NCI-H2196 (cell line): ENCODE measurements at regions not wholly inside any gene's neighbourhood (a gene's known extent, or its start where the extent isn't known, plus 50 kb on each side); places are given as distances from the start of the nearest gene placed in this dataset.
"Not testable (repeated sequence)": the region's sequence is repeated elsewhere in the genome, so short reads cannot be mapped to it uniquely, and the experiment has no call there.

Experiments used
- DNase-seq: peaks from one replicate; lab custom pipeline; 2025; ENCODE audit not compliant: unreplicated experiment; lab: John Stamatoyannopoulos, UW

GRCh38 chr9:26789959-26790358 is 102.6 kb downstream of the CAAP1 start:
- DNase-seq: no peak

- no peak for DNase-seq
These were observed 106.0 kb downstream of the CAAP1 start for GRCh38 chr9:26786564-26786963.

DNA sequence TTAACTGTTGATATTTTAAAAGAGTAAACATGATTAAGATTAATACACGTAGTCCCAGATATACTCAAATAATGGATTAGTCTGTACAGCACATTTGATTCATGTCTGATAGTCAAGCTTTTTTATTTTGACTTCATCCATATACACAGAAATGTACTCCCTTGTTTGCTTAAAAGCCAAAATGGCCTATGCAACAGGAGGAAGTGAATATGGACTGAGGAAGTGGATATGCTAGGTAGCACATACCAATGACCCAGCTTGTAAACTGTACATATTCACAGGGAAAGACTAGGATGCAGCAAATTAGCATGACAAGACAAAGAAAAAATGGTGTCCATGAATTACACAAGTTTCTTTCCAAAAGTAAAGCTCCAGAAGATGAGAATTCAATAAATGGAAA is 109.7 kb downstream of the CAAP1 start:
- DNase-seq: no peak

- peak; percentile 32 for DNase-seq
These were observed 110.7 kb downstream of the CAAP1 start for GRCh38 chr9:26781906-26782305.

- not testable (repeated sequence) for DNase-seq
These were observed 112.3 kb downstream of the CAAP1 start for GRCh38 chr9:26780307-26780706.

- no peak for DNase-seq
These were observed 113.5 kb downstream of the CAAP1 start for GRCh38 chr9:26779062-26779461.

DNA sequence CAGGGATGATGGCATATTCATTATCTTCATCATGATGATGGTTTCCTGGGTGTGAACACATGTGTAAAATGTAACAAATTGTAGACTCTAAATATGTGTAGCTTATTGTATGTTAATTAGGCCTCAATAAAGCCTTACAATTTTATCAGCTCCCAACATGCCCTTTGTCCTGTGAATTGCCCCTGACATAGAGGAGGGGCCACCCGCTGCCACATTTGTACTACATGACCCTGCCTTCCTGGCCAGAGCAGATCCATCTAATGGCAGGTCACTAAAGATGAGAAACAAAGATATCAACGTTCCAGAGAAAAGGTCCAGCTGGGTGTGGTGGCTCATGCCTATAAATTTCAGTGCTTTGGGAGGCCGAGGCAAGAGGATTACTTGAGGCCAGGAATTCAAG is 117.2 kb downstream of the CAAP1 start:
- no peak for DNase-seq

- DNase-seq: no peak
These were observed 119.5 kb downstream of the CAAP1 start for GRCh38 chr9:26773056-26773455.

DNA sequence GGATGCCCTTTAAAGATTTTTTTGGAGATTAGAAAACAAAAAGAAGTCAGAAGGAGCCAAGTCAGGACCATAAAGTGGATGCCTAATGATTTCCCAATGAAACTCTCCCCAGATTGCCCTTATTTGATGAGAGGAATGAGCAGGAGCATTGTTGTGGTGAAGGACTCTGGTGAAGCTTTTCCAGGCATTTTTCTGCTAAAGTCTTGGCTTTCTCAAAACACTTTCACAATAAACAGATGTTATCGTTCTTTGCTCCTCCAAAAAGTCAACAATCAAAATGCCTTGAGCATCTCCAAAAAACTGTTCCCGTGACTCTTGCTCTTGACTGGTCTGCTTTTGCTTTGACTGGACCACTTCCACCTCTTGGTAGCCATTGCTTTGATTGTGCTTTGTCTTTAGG is 121.8 kb downstream of the CAAP1 start:
- DNase-seq: no peak

- DNase-seq: no peak
These were observed 124.5 kb downstream of the CAAP1 start for GRCh38 chr9:26768145-26768544.

DNA sequence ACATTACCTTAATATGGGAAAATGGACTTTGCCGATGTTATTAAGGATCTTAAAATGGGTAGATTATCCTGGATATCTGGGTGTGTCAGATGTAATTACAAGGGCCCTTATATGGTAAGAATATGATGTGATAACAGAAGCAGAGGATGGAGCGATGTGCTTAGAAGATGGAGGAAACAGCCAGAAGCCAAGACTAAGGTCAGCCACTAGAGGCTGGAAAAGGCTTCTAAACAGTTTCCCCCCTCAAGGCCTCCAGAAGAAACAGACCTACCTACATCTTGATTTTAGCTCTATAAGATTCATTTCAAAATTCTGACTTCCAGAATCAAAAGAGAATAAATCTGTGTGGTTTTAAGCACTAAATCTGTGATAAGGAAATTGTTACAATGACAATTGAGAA is 131.9 kb downstream of the CAAP1 start:
- DNase-seq: no peak

GRCh38 chr9:26758655-26759054 is 133.9 kb downstream of the CAAP1 start:
- no peak for DNase-seq

DNA sequence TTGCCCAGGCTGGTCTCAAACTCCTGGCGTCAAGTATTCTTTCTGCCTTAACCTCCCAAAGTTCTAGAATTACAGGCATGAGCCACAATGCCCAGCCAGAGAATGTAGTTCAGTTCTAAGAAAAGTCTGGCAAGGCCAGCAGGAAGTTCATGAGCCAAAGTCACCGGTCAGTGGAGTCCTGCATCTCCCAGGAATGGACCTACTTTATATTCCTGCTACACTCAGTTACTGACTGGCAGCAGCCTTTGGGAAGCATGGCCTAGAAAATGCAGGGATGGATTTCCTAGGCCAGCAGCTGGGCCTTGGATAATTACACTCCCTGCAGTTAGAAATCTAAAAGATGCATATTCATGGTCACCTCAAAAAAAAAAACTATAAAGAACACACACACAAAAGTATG is 135.7 kb downstream of the CAAP1 start:
- DNase-seq: no peak

DNA sequence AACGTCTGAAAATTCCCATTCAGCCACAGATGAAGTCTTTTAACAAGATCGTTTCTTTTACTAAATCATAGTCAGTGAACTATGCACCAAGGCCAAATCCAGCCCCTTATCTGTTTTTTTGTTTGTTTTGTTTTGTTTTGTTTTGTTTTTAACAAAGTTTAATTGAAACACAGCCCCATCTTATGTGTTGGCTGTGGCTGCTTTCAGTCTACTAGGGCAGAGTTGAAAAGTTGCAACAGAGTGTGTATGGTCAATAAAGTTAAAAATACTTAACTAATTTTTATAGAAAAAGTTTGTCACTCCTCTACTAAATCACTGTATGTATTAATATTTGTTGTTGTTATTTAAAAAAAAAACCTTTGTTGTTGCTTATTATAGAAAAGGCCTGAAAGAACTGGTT is 137.1 kb downstream of the CAAP1 start:
- DNase-seq: no peak

GRCh38 chr9:26754509-26755164 is 138.0 kb downstream of the CAAP1 start:
- DNase-seq: no peak

- no peak for DNase-seq
These were observed 138.6 kb downstream of the CAAP1 start for GRCh38 chr9:26753971-26754370.

DNA sequence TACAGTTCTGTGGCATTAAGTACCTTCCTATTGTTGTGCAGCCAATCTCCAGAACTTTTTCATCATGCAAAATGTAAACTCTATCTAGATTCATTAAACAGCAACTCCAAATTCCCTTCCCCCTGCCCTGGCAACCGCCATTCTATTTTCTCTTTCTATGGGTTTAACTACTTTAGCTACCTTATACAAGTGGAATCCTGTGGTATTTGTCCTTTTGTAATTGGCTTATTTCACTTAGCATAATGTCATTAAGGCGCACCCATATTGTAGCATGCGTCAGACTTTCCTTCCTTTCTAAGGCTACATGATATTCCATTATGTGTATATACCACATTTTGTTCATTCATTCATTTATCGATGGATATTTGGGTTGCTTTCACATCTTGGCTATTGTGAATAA is 142.4 kb downstream of the CAAP1 start:
- no peak for DNase-seq

GRCh38 chr9:26748449-26749058 is 144.0 kb downstream of the CAAP1 start:
- DNase-seq: no peak

DNA sequence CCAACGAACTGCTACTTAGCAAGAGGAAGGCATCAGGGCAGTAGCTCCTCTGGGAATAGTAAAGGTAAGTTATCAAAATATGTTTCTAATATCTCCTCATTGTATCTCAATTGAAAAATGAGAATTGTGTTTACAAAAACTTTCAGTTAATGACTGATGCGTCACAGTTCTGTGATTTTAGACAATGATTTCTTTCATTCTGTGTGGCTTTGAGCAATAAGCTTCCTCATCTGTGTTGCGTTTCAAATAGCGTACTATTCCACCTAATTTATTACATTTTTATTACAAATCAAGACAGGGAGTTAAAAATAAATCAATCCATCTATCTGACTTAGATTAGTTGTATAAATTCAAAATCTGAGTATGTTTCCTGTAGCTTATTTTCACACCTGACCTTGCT is 145.0 kb downstream of the CAAP1 start:
- no peak for DNase-seq

DNA sequence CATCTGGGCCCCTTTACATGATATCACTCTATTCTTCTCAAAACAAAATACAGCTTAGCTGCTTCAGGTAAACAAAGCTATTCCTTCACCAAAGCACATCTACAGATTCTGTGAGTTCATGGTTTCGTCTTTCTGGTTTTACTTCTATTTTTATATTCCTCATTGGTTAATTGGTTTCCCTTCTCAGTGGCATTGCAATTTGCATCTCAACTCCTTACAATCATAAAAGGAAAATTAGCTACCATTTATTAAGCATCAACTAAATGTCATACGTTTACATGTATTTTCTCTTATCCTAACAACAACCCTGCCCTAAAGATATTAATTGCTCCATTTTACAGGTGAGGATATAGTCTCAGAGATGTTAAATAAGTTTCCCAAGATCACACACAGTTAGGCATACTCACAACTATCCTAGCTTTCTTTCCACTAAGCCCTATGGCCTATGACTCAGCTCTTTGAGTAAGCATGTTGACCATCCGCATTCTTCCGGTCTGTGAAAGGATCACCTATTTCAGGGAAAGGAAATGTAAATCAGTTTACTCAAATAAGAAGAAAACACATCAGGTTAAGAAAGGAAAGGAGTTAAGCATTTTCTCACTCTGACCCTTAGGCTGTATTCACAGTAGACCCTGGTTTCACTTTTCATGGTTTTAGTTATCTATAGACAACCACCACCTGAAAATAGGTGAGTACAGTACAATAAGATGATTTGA is 146.1 kb downstream of the CAAP1 start:
- no peak for DNase-seq

- peak; percentile 6 for DNase-seq
These were observed 147.5 kb downstream of the CAAP1 start for GRCh38 chr9:26745111-26745510.

GRCh38 chr9:26744191-26744965 is 148.2 kb downstream of the CAAP1 start:
- peak; percentile 52 for DNase-seq
